ENCODE measurements at regions not wholly inside any gene's neighbourhood (a gene's known extent, or its start where the extent isn't known, plus 50 kb on each side); places are given as distances from the start of the nearest gene placed in this dataset.

- DNase-seq (ENCODE audit: insufficient read length, low spot score) (no peak), FAIRE-seq (no peak)
Observed at GRCh38 chr6:125534430-125535263, 214.8 kb upstream of the HEY2 start.

GRCh38 chr6:125537090-125537489 is 212.3 kb upstream of the HEY2 start:
- FAIRE-seq, result no peak
- no peak for DNase-seq (ENCODE audit: insufficient read length, low spot score)

GRCh38 chr6:125539892-125540291 is 209.5 kb upstream of the HEY2 start:
- no peak for FAIRE-seq

GRCh38 chr6:125544819-125545218 is 204.6 kb upstream of the HEY2 start:
- FAIRE-seq, result no peak

More at GRCh38 chr6:125539892-125540291, 209.5 kb upstream of the HEY2 start:
- no peak for DNase-seq (ENCODE audit: insufficient read length, low spot score)

GRCh38 chr6:125546841-125547251 is 202.6 kb upstream of the HEY2 start:
- DNase-seq (ENCODE audit: insufficient read length, low spot score), result no peak

More at GRCh38 chr6:125544819-125545218, 204.6 kb upstream of the HEY2 start:
- no peak for DNase-seq (ENCODE audit: insufficient read length, low spot score)

GRCh38 chr6:125547381-125547780 is 202.1 kb upstream of the HEY2 start:
- DNase-seq (ENCODE audit: insufficient read length, low spot score) (no peak), FAIRE-seq (no peak)

More at GRCh38 chr6:125546841-125547251, 202.6 kb upstream of the HEY2 start:
- FAIRE-seq, result no peak

- no peak for DNase-seq (ENCODE audit: insufficient read length, low spot score)
- no peak for FAIRE-seq
Observed at GRCh38 chr6:125549202-125549884, 200.1 kb upstream of the HEY2 start.

GRCh38 chr6:125550892-125551291 is 198.5 kb upstream of the HEY2 start:
- FAIRE-seq (no peak), DNase-seq (ENCODE audit: insufficient read length, low spot score) (no peak)

- DNase-seq (ENCODE audit: insufficient read length, low spot score) (no peak), FAIRE-seq (no peak)
Observed at GRCh38 chr6:125552819-125553218, 196.6 kb upstream of the HEY2 start.

- DNase-seq (ENCODE audit: insufficient read length, low spot score), result no peak
- no peak for FAIRE-seq
Observed at GRCh38 chr6:125554456-125554855, 195.0 kb upstream of the HEY2 start.

GRCh38 chr6:125558241-125558843 is 191.1 kb upstream of the HEY2 start:
- DNase-seq (ENCODE audit: insufficient read length, low spot score) (no peak), FAIRE-seq (no peak)

GRCh38 chr6:125558907-125559306 is 190.5 kb upstream of the HEY2 start:
- DNase-seq (ENCODE audit: insufficient read length, low spot score) (no peak), FAIRE-seq (no peak)

- DNase-seq (ENCODE audit: insufficient read length, low spot score), result no peak
- FAIRE-seq, result no peak
Observed at GRCh38 chr6:125562156-125562555, 187.3 kb upstream of the HEY2 start.

- FAIRE-seq, result no peak
- no peak for DNase-seq (ENCODE audit: insufficient read length, low spot score)
Observed at GRCh38 chr6:125564941-125565340, 184.5 kb upstream of the HEY2 start.

- no peak for DNase-seq (ENCODE audit: insufficient read length, low spot score)
- no peak for FAIRE-seq
Observed at GRCh38 chr6:125567407-125567806, 182.0 kb upstream of the HEY2 start.

GRCh38 chr6:125568609-125569008 is 180.8 kb upstream of the HEY2 start:
- FAIRE-seq, result no peak
- no peak for DNase-seq (ENCODE audit: insufficient read length, low spot score)

GRCh38 chr6:125570526-125570925 is 178.9 kb upstream of the HEY2 start:
- no peak for FAIRE-seq
- no peak for DNase-seq (ENCODE audit: insufficient read length, low spot score)

- FAIRE-seq (no peak), DNase-seq (ENCODE audit: insufficient read length, low spot score) (no peak)
Observed at GRCh38 chr6:125571207-125571755, 178.2 kb upstream of the HEY2 start.

- FAIRE-seq (no peak), DNase-seq (ENCODE audit: insufficient read length, low spot score) (no peak)
Observed at GRCh38 chr6:125574604-125575003, 174.8 kb upstream of the HEY2 start.

GRCh38 chr6:125577124-125577662 is 172.2 kb upstream of the HEY2 start:
- no peak for FAIRE-seq

GRCh38 chr6:125584468-125584939 is 164.9 kb upstream of the HEY2 start:
- no peak for DNase-seq (ENCODE audit: insufficient read length, low spot score)
- FAIRE-seq, result no peak

More at GRCh38 chr6:125577124-125577662, 172.2 kb upstream of the HEY2 start:
- DNase-seq (ENCODE audit: insufficient read length, low spot score), result no peak

Measured in GM19239 (cell line).